Neural progenitor cell (in vitro differentiated cells): ENCODE measurements at regions not wholly inside any gene's neighbourhood (a gene's known extent, or its start where the extent isn't known, plus 50 kb on each side); places are given as distances from the start of the nearest gene placed in this dataset.
A peak's percentile ranks its signal among the peaks of the same experiment; 100 is the strongest.

Source experiments
- DNase-seq: peaks from one replicate; pipeline ENCODE4 v3.0.0-alpha.2; 2016; ENCODE audit warnings: low spot score
- H2AFZ ChIP-seq: fragments of 200-600 bp; sonication (generic); replicated peaks from 2 replicates; pipeline ENCODE4 v1.6.1; 2016; ENCODE audit warnings: antibody characterized with exemption
- H3F3A ChIP-seq: fragments of 200-600 bp; sonication (generic); 2 replicates; pipeline ENCODE4 v1.6.1; 2016; ENCODE audit warnings: antibody characterized with exemption, low read depth
- H3K27ac ChIP-seq: fragments of 200-600 bp; sonication (generic); 2 replicates; pipeline ENCODE4 v1.5.1; 2016; ENCODE audit warnings: mild to moderate bottlenecking
- H3K27me3 ChIP-seq: fragments of 200-600 bp; sonication (generic); 2 replicates; pipeline ENCODE4 v1.6.1; 2016; ENCODE audit warnings: mild to moderate bottlenecking, moderate library complexity
- H3K36me3 ChIP-seq: fragments of 200-600 bp; sonication (generic); 2 replicates; pipeline ENCODE4 v1.5.1; 2016
- H3K4me1 ChIP-seq: fragments of 200-600 bp; sonication (generic); 2 replicates; pipeline ENCODE4 v1.6.1; 2016; ENCODE audit warnings: mixed run types
- H3K4me2 ChIP-seq: fragments of 200-600 bp; sonication (generic); 2 replicates; pipeline ENCODE4 v1.6.1; 2016
- H3K4me3 ChIP-seq: fragments of 200-600 bp; sonication (generic); 2 replicates; pipeline ENCODE4 v1.5.1; 2016
- H3K79me2 ChIP-seq: fragments of 200-600 bp; sonication (generic); 2 replicates; pipeline ENCODE4 v1.6.1; 2016; ENCODE audit warnings: low read depth
- H3K9ac ChIP-seq: fragments of 200-600 bp; sonication (generic); 2 replicates; pipeline ENCODE4 v1.6.1; 2016
- H3K9me3 ChIP-seq: fragments of 200-600 bp; sonication (generic); 2 replicates; pipeline ENCODE4 v1.5.1; 2016; ENCODE audit warnings: low read depth
- H4K20me1 ChIP-seq: fragments of 200-600 bp; sonication (generic); 2 replicates; pipeline ENCODE4 v1.6.1; 2016; ENCODE audit warnings: low read depth
- H3K27ac Mint-ChIP-seq: 3 replicates; pipeline ENCODE4 v1.8.0; 2021; ENCODE audit warnings: mixed read lengths
- H3K27me3 Mint-ChIP-seq: 2 replicates; pipeline ENCODE4 v1.8.0; 2022; ENCODE audit warnings: low read depth, mild to moderate bottlenecking, inconsistent platforms, moderate library complexity, mixed read lengths; ENCODE audit not compliant: insufficient read depth
- H3K36me3 Mint-ChIP-seq: 3 replicates; pipeline ENCODE4 v1.8.0; 2021; ENCODE audit warnings: mixed read lengths
- H3K4me1 Mint-ChIP-seq: 3 replicates; pipeline ENCODE4 v1.8.0; 2021; ENCODE audit warnings: mixed read lengths
- H3K4me3 Mint-ChIP-seq: 3 replicates; pipeline ENCODE4 v1.8.0; 2021; ENCODE audit warnings: mild to moderate bottlenecking, moderate library complexity, mixed read lengths
- H3K9me3 Mint-ChIP-seq: 3 replicates; pipeline ENCODE4 v1.8.0; 2020; ENCODE audit warnings: mixed read lengths
- CTCF ChIP-seq: fragments of 200-600 bp; sonication (generic); IDR thresholded peaks from 2 replicates; pipeline ENCODE4 v1.5.1; 2017; ENCODE audit warnings: antibody characterized with exemption, mild to moderate bottlenecking
- EZH2 ChIP-seq: fragments of 200-600 bp; sonication (generic); IDR thresholded peaks from 2 replicates; pipeline ENCODE4 v1.6.1; 2017; ENCODE audit warnings: antibody characterized with exemption, mild to moderate bottlenecking, moderate library complexity
- EZH2phosphoT487 ChIP-seq: fragments of 200-600 bp; sonication (generic); IDR thresholded peaks from 2 replicates; pipeline ENCODE4 v1.6.1; 2017; ENCODE audit warnings: antibody characterized with exemption

- H3K27me3 Mint-ChIP-seq: peaks cover 11% of the 10 kb centered on the region
- peak overlapping the region; percentile 12 for H3K27ac Mint-ChIP-seq
- Histone ChIP-seq H3K36me3 (no peaks in the 10 kb centered on the region), H3K27me3 (no peaks in the 10 kb centered on the region), H3K4me1 (peaks cover 73% of the 10 kb centered on the region), H3K4me2 (peak overlapping the region; percentile 61), H3F3A (peaks cover 44% of the 10 kb centered on the region), H3K9ac (no peak overlapping the region), H3K9me3 (no peaks in the 10 kb centered on the region), H3K27ac (peak overlapping the region; percentile 92), H3K79me2 (no peaks in the 10 kb centered on the region), H4K20me1 (no peaks in the 10 kb centered on the region), H3K4me3 (peak overlapping the region; percentile 24), H2AFZ (peak overlapping the region; percentile 59)
- peaks cover 48% of the 10 kb centered on the region for H3K4me1 Mint-ChIP-seq
- peaks cover 2% of the 10 kb centered on the region for H3K9me3 Mint-ChIP-seq
- DNase-seq: peak; percentile 56
- H3K4me3 Mint-ChIP-seq: no peak overlapping the region
- H3K36me3 Mint-ChIP-seq: no peaks in the 10 kb centered on the region
- TF ChIP-seq EZH2 (no peak), EZH2phosphoT487 (no peak), CTCF (no peak)
Observed at GRCh38 chr15:96538491-96538890, 208.0 kb downstream of the NR2F2 start.

GRCh38 chr15:96540283-96540682, 209.8 kb downstream of the NR2F2 start:
- Histone ChIP-seq H3F3A (peaks cover 58% of the 10 kb centered on the region), H3K27me3 (no peaks in the 10 kb centered on the region), H3K4me1 (peaks cover 75% of the 10 kb centered on the region), H3K27ac (no peak overlapping the region), H4K20me1 (no peaks in the 10 kb centered on the region), H3K79me2 (no peaks in the 10 kb centered on the region), H3K4me3 (no peak overlapping the region), H3K9me3 (no peaks in the 10 kb centered on the region), H3K36me3 (no peaks in the 10 kb centered on the region), H3K4me2 (no peak overlapping the region), H3K9ac (no peak overlapping the region), H2AFZ (no peak overlapping the region)
- H3K9me3 Mint-ChIP-seq: peaks cover 2% of the 10 kb centered on the region
- no peak for DNase-seq
- H3K27me3 Mint-ChIP-seq: peaks cover 13% of the 10 kb centered on the region
- H3K27ac Mint-ChIP-seq: no peak overlapping the region
- no peaks in the 10 kb centered on the region for H3K36me3 Mint-ChIP-seq
- H3K4me3 Mint-ChIP-seq: no peak overlapping the region
- H3K4me1 Mint-ChIP-seq: peaks cover 43% of the 10 kb centered on the region
- TF ChIP-seq CTCF: no peak
- no peak for TF ChIP-seq EZH2
- TF ChIP-seq EZH2phosphoT487: no peak

DNA sequence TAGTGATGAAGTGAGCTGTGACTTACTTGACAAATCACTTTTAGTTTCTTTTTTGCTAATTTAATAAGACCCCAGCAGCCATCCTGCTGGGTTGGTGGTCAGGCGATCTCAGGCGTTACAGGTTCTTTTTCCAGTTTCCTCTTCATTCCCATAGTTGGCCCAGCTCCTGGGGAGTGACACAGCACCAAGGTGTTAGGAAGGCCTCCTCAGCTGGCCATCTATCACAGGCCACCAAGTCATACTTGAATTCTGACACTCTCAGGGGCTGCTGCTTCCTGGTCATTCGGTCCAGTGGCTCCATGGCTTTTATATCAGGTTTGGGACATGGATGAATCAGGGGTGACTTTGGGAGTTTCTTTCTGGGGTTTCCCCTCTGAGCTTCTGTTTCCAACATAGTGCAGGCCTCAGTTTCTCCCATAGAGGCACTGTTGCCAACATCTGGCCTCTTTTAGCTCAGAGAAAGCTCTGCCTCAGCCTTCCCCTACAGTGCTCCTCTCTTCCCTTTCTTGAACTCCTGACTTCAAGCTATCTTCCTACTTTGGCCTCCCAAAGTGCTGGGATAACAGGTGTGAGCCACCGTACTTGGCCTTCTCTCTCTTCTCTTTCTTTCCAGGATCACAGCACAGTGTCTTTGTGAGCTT, 211.8 kb downstream of the NR2F2 start:
- no peaks in the 10 kb centered on the region for H3K27me3 ChIP-seq
- no peak overlapping the region for H3K4me3 Mint-ChIP-seq
- H3K9me3 Mint-ChIP-seq: peaks cover 2% of the 10 kb centered on the region

More for the DNA sequence above, 211.8 kb downstream of the NR2F2 start:
- Histone ChIP-seq H3F3A (peaks cover 47% of the 10 kb centered on the region), H3K79me2 (no peaks in the 10 kb centered on the region), H3K4me3 (no peak overlapping the region), H3K4me1 (peaks cover 56% of the 10 kb centered on the region), H3K4me2 (no peak overlapping the region), H3K9ac (no peak overlapping the region), H3K9me3 (no peaks in the 10 kb centered on the region), H3K27ac (no peak overlapping the region), H3K36me3 (no peaks in the 10 kb centered on the region), H4K20me1 (no peaks in the 10 kb centered on the region), H2AFZ (no peak overlapping the region)
- TF ChIP-seq CTCF: no peak
- TF ChIP-seq EZH2phosphoT487: no peak
- no peak for TF ChIP-seq EZH2
- peaks cover 20% of the 10 kb centered on the region for H3K27me3 Mint-ChIP-seq
- H3K4me1 Mint-ChIP-seq: peaks cover 26% of the 10 kb centered on the region
- H3K27ac Mint-ChIP-seq: no peak overlapping the region
- DNase-seq: no peak
- H3K36me3 Mint-ChIP-seq: no peaks in the 10 kb centered on the region
